ENCODE measurements at regions not wholly inside any gene's neighbourhood (a gene's known extent, or its start where the extent isn't known, plus 50 kb on each side); places are given as distances from the start of the nearest gene placed in this dataset.

GRCh38 chr15:79661411-79661810, 229.3 kb downstream of the MINAR1 start:
- Histone ChIP-seq H3K9ac (ENCODE audit: low read depth, low read length) (no peak overlapping the region), H3K36me3 (ENCODE audit: control insufficient read depth, insufficient read depth, low read length) (no peaks in the 10 kb centered on the region), H3K9me3 (ENCODE audit: control insufficient read depth, insufficient read depth, low read length) (no peaks in the 10 kb centered on the region), H3K27me3 (ENCODE audit: control insufficient read depth, insufficient read depth, low read length) (no peaks in the 10 kb centered on the region), H3K4me1 (ENCODE audit: control insufficient read depth, insufficient read depth, low read length) (no peaks in the 10 kb centered on the region), H3K27ac (ENCODE audit: low read depth, low read length) (no peak overlapping the region), H3K4me3 (ENCODE audit: low read depth, low read length) (no peak overlapping the region)

GRCh38 chr15:79673416-79674123, 223.2 kb downstream of the MTHFS start:
- Histone ChIP-seq H3K27me3 (ENCODE audit: control insufficient read depth, insufficient read depth, low read length) (no peaks in the 10 kb centered on the region), H3K4me1 (ENCODE audit: control insufficient read depth, insufficient read depth, low read length) (peaks cover 24% of the 10 kb centered on the region), H3K9ac (ENCODE audit: low read depth, low read length) (no peak overlapping the region), H3K4me3 (ENCODE audit: low read depth, low read length) (no peak overlapping the region), H3K9me3 (ENCODE audit: control insufficient read depth, insufficient read depth, low read length) (no peaks in the 10 kb centered on the region), H3K27ac (ENCODE audit: low read depth, low read length) (peak overlapping the region; percentile 86), H3K36me3 (ENCODE audit: control insufficient read depth, insufficient read depth, low read length) (no peaks in the 10 kb centered on the region)

- peak overlapping the region; percentile 86 for H3K27ac ChIP-seq (ENCODE audit: low read depth, low read length)
- peaks cover 24% of the 10 kb centered on the region for H3K4me1 ChIP-seq (ENCODE audit: control insufficient read depth, insufficient read depth, low read length)
Observed at GRCh38 chr15:79674124-79674465, 222.7 kb downstream of the MTHFS start.

GRCh38 chr15:79675982-79676381, 220.8 kb downstream of the MTHFS start:
- H3K36me3 ChIP-seq (ENCODE audit: control insufficient read depth, insufficient read depth, low read length): no peaks in the 10 kb centered on the region
- no peaks in the 10 kb centered on the region for H3K27me3 ChIP-seq (ENCODE audit: control insufficient read depth, insufficient read depth, low read length)
- no peak overlapping the region for H3K4me3 ChIP-seq (ENCODE audit: low read depth, low read length)
- H3K4me1 ChIP-seq (ENCODE audit: control insufficient read depth, insufficient read depth, low read length): peaks cover 31% of the 10 kb centered on the region
- H3K27ac ChIP-seq (ENCODE audit: low read depth, low read length): no peak overlapping the region
- H3K9me3 ChIP-seq (ENCODE audit: control insufficient read depth, insufficient read depth, low read length): no peaks in the 10 kb centered on the region
- no peak overlapping the region for H3K9ac ChIP-seq (ENCODE audit: low read depth, low read length)

More at GRCh38 chr15:79674124-79674465, 222.7 kb downstream of the MTHFS start:
- Histone ChIP-seq H3K36me3 (ENCODE audit: control insufficient read depth, insufficient read depth, low read length) (no peaks in the 10 kb centered on the region), H3K9ac (ENCODE audit: low read depth, low read length) (no peak overlapping the region), H3K27me3 (ENCODE audit: control insufficient read depth, insufficient read depth, low read length) (no peaks in the 10 kb centered on the region), H3K4me3 (ENCODE audit: low read depth, low read length) (no peak overlapping the region), H3K9me3 (ENCODE audit: control insufficient read depth, insufficient read depth, low read length) (no peaks in the 10 kb centered on the region)

- H3K36me3 ChIP-seq (ENCODE audit: control insufficient read depth, insufficient read depth, low read length): no peaks in the 10 kb centered on the region
- no peak overlapping the region for H3K9ac ChIP-seq (ENCODE audit: low read depth, low read length)
- no peak overlapping the region for H3K27ac ChIP-seq (ENCODE audit: low read depth, low read length)
- peaks cover 35% of the 10 kb centered on the region for H3K4me1 ChIP-seq (ENCODE audit: control insufficient read depth, insufficient read depth, low read length)
- no peak overlapping the region for H3K4me3 ChIP-seq (ENCODE audit: low read depth, low read length)
- no peaks in the 10 kb centered on the region for H3K9me3 ChIP-seq (ENCODE audit: control insufficient read depth, insufficient read depth, low read length)
- no peaks in the 10 kb centered on the region for H3K27me3 ChIP-seq (ENCODE audit: control insufficient read depth, insufficient read depth, low read length)
Observed at GRCh38 chr15:79676621-79677020, 220.2 kb downstream of the MTHFS start.

GRCh38 chr15:79677241-79677640, 219.6 kb downstream of the MTHFS start:
- H3K4me1 ChIP-seq (ENCODE audit: control insufficient read depth, insufficient read depth, low read length): peaks cover 34% of the 10 kb centered on the region
- no peak overlapping the region for H3K4me3 ChIP-seq (ENCODE audit: low read depth, low read length)
- peak overlapping the region; percentile 16 for H3K27ac ChIP-seq (ENCODE audit: low read depth, low read length)
- H3K9ac ChIP-seq (ENCODE audit: low read depth, low read length): no peak overlapping the region
- no peaks in the 10 kb centered on the region for H3K9me3 ChIP-seq (ENCODE audit: control insufficient read depth, insufficient read depth, low read length)
- H3K27me3 ChIP-seq (ENCODE audit: control insufficient read depth, insufficient read depth, low read length): no peaks in the 10 kb centered on the region
- no peaks in the 10 kb centered on the region for H3K36me3 ChIP-seq (ENCODE audit: control insufficient read depth, insufficient read depth, low read length)

GRCh38 chr15:79678032-79678701, 218.6 kb downstream of the MTHFS start:
- no peaks in the 10 kb centered on the region for H3K9me3 ChIP-seq (ENCODE audit: control insufficient read depth, insufficient read depth, low read length)
- no peak overlapping the region for H3K4me3 ChIP-seq (ENCODE audit: low read depth, low read length)
- no peaks in the 10 kb centered on the region for H3K36me3 ChIP-seq (ENCODE audit: control insufficient read depth, insufficient read depth, low read length)
- H3K27ac ChIP-seq (ENCODE audit: low read depth, low read length): no peak overlapping the region
- H3K9ac ChIP-seq (ENCODE audit: low read depth, low read length): no peak overlapping the region
- H3K4me1 ChIP-seq (ENCODE audit: control insufficient read depth, insufficient read depth, low read length): peaks cover 25% of the 10 kb centered on the region
- no peaks in the 10 kb centered on the region for H3K27me3 ChIP-seq (ENCODE audit: control insufficient read depth, insufficient read depth, low read length)

GRCh38 chr15:79680720-79681119, 216.1 kb downstream of the MTHFS start:
- peak overlapping the region; percentile 87 for H3K27ac ChIP-seq (ENCODE audit: low read depth, low read length)
- H3K4me3 ChIP-seq (ENCODE audit: low read depth, low read length): no peak overlapping the region
- no peak overlapping the region for H3K9ac ChIP-seq (ENCODE audit: low read depth, low read length)
- no peaks in the 10 kb centered on the region for H3K9me3 ChIP-seq (ENCODE audit: control insufficient read depth, insufficient read depth, low read length)
- H3K4me1 ChIP-seq (ENCODE audit: control insufficient read depth, insufficient read depth, low read length): peaks cover 10% of the 10 kb centered on the region
- no peaks in the 10 kb centered on the region for H3K27me3 ChIP-seq (ENCODE audit: control insufficient read depth, insufficient read depth, low read length)
- no peaks in the 10 kb centered on the region for H3K36me3 ChIP-seq (ENCODE audit: control insufficient read depth, insufficient read depth, low read length)

GRCh38 chr15:79682285-79682684, 214.5 kb downstream of the MTHFS start:
- H3K27me3 ChIP-seq (ENCODE audit: control insufficient read depth, insufficient read depth, low read length): no peaks in the 10 kb centered on the region
- H3K9me3 ChIP-seq (ENCODE audit: control insufficient read depth, insufficient read depth, low read length): no peaks in the 10 kb centered on the region
- no peaks in the 10 kb centered on the region for H3K36me3 ChIP-seq (ENCODE audit: control insufficient read depth, insufficient read depth, low read length)
- H3K4me1 ChIP-seq (ENCODE audit: control insufficient read depth, insufficient read depth, low read length): peaks cover 10% of the 10 kb centered on the region
- no peak overlapping the region for H3K27ac ChIP-seq (ENCODE audit: low read depth, low read length)
- no peak overlapping the region for H3K4me3 ChIP-seq (ENCODE audit: low read depth, low read length)
- H3K9ac ChIP-seq (ENCODE audit: low read depth, low read length): no peak overlapping the region

- Histone ChIP-seq H3K9ac (ENCODE audit: low read depth, low read length) (no peak overlapping the region), H3K36me3 (ENCODE audit: control insufficient read depth, insufficient read depth, low read length) (no peaks in the 10 kb centered on the region), H3K27ac (ENCODE audit: low read depth, low read length) (no peak overlapping the region), H3K4me1 (ENCODE audit: control insufficient read depth, insufficient read depth, low read length) (peaks cover 10% of the 10 kb centered on the region), H3K27me3 (ENCODE audit: control insufficient read depth, insufficient read depth, low read length) (no peaks in the 10 kb centered on the region), H3K9me3 (ENCODE audit: control insufficient read depth, insufficient read depth, low read length) (no peaks in the 10 kb centered on the region), H3K4me3 (ENCODE audit: low read depth, low read length) (no peak overlapping the region)
Observed at GRCh38 chr15:79682851-79683288, 213.9 kb downstream of the MTHFS start.

- Histone ChIP-seq H3K4me1 (ENCODE audit: control insufficient read depth, insufficient read depth, low read length) (no peaks in the 10 kb centered on the region), H3K9ac (ENCODE audit: low read depth, low read length) (no peak overlapping the region), H3K9me3 (ENCODE audit: control insufficient read depth, insufficient read depth, low read length) (no peaks in the 10 kb centered on the region), H3K36me3 (ENCODE audit: control insufficient read depth, insufficient read depth, low read length) (no peaks in the 10 kb centered on the region), H3K27ac (ENCODE audit: low read depth, low read length) (no peak overlapping the region), H3K27me3 (ENCODE audit: control insufficient read depth, insufficient read depth, low read length) (no peaks in the 10 kb centered on the region), H3K4me3 (ENCODE audit: low read depth, low read length) (no peak overlapping the region)
Observed at GRCh38 chr15:79689030-79689429, 207.8 kb downstream of the MTHFS start.
